ENCODE measurements at regions not wholly inside any gene's neighbourhood (a gene's known extent, or its start where the extent isn't known, plus 50 kb on each side); places are given as distances from the start of the nearest gene placed in this dataset.

DNA sequence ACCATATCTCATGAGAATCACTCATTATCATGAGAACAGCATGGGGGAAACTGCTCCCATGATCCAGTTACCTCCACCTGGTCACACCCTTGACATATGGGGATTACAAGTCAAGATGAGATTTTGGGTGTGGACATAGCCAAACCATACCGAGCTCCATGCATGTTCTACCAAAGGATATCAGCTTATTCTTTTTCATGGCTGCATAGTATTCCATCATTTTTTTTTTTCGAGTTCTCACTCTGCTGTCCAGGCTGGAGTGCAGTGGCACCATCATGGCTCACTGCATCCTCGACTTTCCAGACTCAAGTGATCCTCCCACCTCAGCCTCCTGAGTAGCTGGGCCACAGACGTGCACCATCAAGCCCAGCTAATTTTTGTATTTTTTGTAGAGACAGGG lies 668.3 kb downstream of the GATA3 start:
- no peak for DNase-seq

DNA sequence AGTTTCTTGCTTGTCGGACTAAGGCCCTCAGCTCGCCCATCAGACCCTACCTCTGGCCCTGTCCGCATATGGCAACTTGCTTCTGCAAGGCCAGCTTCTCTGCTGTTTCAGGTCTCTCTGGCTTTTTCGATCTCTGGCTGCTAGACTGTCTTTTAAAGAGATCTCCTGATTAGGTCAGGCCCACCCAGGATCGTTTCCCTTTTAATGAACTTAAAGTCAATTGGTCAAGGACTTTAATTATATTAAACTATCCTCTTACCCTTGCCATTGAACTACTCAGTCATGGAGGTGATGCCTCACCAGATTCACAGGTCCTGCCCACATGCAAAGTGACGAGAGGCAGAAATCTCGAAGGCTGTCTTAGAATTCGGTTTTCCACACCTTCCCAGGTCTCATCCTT lies 670.9 kb downstream of the GATA3 start:
- no peak for DNase-seq

DNA sequence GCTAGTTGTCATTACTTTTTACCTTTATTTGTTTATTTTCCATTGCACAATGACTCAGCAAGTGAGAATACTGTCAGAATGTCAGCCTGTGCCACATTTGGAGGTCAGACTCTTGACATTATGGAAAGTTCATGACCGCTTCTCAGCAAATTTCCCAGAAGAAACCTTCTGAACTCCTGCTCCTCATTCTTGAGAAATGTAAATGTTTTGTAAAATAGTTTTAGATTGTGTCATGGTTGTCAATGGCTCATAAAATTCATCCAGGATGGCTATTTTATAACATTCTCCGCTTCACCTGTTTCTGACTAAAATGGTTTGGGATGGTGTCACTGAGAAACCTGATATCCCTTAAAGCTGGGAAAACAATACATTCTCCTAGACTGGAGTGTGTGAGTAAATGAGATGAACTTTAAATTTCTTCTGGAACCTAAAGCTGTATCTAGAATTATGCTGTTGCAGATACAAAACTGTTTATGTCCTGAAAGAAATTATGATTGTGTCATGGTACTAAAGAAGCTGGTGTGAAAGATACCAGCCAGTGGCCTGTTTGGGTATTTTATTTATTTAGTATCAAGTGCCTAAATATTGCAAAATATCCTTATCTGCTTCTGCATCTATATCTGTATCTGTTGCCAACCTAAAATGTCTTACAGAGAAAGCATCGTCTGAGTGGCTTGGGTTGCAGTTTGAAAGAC lies 671.7 kb downstream of the GATA3 start:
- no peak for DNase-seq

DNA sequence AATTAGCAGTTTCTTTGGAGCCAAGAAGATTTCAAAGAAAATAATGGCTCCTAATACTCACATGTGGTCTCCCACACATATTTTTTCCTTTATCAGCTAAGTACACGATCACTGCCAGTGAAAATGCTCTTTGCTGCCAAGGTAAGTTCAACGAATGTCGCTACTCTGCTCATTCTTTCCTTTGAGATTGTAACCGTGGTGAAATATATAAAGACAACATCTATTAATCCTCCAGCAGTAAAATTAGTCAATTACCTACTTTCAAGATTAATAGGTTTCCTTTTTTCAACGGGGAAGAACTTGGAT lies 672.2 kb downstream of the GATA3 start:
- no peak for DNase-seq

DNA sequence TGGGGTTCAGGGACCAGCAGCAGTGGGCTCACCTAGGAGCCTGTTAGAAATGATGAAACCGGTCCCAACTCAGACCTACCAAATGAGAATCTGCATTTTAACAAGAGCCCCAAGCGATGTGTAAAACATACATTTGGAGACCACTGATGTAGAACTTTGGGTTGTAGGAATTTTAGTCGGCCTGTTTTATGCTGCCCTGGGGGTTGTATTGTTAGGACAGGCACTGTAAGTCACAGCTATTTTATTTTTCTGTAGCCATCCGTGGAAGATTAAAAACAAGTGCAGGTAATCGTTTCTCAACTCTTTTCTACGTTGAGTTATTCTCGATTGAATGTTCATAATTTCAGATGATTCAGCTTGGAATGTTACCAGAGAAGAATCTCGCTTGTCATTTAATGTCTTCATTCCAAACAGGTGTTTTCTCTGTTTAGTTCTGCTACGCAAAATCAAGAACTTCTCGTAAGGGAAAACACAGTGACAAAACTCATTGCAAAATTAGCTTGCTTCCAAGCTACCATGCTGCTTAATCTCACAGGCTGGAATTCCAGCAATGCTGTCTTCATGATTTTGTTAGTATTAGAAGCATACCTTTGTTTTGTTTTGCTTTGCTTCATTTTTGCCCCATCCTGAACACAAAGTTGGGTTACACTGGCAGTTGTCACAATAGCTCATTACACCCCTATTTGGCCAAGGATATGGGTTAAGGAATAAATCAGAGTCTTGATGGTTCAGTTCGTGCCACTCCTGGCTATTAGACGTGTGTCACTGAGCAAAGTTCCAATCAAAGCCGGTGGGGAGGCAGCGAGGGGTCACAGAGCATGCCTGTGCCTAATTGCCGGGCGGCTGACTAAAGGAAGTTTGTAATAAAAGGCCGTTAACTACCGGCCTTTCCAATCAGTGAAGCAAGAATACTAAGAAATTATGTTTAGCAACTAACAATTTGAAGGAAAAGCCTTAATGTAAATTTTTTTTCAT lies 676.9 kb downstream of the GATA3 start:
- no peak for DNase-seq

DNA sequence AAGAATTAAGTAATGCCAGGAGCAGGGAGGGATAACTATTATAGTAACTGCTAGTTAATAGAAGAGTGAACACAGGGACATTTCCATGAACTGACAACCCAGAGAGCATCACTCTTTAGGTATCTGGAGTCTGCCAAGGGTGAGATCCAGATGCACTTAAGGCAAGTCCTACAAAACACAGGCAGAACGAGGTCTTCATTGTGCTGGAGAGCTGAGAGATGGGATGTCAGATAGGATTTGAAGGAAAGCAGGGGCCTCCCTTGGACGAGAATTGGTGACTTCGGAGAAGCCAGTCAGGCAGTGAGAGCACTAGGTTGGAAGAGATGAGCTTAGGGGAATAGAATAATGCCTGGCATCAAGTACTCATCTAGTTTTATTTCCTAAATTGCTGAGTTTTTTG lies 684.5 kb downstream of the GATA3 start:
- DNase-seq = no peak

DNA sequence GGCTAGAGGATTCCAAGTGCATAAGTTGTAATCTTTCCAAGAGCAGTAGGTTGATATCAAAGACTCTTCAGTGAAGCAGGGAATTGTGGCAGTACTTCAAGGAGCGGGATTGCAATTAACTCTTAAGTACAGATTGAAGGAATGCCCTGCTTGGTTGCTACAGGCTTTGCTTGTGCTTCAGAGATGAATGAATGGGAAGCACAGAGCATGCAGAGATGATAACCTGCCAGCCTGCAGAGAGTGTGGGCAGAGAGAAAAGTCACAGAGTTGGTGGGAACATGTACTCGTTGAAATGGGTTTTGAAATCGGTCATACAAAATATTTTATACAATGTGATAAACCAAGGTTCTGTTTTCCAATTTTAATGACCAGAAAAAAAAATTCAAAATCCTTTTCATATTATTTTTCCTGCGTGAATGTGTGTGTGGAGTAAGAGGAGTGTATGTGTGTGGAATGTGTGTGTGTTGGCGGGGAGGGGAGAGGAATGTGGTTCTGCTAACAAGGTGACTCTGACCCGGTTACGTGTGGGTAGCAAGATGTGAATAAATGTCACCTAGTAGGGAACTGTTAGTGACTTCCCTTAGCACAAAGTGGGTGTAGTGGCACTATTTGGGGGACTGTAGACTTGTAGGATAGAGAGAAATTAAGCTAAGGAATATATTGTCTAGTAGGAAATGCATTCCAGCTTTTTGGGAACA lies 697.8 kb downstream of the GATA3 start:
- no peak for DNase-seq

DNA sequence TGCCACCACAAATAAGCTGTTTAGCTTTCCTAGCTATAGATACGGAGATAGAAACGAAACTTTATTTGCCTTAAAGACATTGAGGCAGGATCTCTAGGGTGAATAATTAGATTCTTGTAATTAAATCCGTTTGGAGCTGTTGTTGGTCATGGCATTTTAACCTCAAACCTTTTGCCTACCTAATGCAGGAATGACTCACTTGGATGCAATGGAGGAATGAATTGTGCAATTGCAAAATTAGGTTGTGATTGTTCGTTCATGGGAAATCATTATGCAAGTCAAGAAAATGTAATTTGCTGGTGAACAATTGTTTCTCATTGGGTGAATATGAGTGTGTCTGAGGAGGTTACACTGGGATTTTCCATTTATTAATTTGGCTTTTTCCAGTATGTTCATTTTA lies 703.5 kb downstream of the GATA3 start:
- DNase-seq = no peak

DNA sequence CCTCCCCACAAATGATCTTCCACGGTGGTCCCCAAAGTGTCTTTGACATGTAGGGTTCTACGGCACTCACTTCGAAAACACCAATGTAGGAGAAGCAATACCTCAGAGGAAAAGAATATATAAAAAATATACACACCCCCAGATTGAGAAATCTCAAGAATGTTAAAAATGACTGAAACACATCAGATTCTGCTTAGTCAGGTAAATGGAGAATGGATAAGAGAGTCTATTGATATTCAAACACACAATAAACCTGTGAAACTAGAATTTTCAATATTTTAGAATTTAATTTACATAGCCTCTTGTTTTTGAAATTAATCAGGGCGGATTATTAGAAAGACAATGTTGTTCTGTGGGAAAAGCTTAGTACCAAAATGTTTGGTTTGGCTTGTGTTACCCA lies 712.4 kb downstream of the GATA3 start:
- no peak for DNase-seq

DNA sequence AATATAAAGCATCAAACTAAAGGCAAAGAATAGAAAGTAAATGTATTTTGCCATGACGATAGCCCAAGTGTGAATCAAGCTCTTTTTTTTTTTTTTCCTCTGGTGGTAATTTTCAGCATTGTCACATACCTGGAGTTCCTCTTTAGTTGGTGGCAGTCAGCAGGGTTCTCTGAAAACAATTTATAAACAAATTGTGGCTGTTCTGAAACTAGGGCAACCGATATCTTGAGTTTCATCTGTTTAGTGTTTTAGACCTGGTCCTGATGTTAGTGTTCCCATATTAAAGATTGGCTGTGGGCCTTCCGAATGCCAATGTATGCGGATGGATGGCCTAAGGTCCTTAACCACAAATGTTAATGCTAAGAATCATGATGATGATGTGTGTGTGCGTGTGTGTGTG lies 713.1 kb downstream of the GATA3 start:
- DNase-seq = no peak

DNA sequence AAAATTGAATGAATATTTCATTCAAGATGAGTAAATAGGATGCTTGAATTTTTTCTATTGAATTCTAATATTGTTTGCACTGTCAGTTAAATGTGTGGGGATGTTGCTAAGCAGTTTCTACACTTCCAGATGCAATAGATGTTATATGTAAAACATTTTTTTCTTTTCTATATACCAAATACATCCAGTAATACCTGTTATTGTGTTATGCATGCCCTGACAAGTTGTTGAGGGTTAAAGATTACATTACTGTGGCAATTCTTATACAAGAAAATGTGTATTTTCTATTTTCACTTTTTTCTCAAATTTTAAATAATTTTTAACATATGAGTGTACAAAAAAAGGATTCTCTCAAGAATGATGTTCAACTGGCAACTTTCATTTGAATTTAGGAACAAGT lies 713.9 kb downstream of the GATA3 start:
- no peak for DNase-seq

DNA sequence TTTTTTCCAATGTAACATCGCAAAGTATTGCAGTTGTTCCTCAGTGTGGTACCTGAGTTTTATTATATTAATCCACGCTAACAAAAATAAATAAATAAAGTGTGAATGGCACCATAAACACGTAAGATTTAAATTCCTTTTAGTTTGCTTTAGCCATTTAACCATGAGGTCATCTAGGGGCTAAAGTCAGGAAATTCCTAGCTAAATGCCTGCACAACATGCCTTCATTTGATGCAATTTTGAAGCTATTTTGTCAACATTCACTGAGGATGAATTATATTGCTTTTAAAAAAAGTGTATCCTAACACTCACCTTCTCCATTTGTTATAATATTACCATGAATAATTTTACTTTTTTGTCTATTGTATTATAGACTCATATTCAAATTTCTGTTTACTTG lies 714.4 kb downstream of the GATA3 start:
- no peak for DNase-seq

DNA sequence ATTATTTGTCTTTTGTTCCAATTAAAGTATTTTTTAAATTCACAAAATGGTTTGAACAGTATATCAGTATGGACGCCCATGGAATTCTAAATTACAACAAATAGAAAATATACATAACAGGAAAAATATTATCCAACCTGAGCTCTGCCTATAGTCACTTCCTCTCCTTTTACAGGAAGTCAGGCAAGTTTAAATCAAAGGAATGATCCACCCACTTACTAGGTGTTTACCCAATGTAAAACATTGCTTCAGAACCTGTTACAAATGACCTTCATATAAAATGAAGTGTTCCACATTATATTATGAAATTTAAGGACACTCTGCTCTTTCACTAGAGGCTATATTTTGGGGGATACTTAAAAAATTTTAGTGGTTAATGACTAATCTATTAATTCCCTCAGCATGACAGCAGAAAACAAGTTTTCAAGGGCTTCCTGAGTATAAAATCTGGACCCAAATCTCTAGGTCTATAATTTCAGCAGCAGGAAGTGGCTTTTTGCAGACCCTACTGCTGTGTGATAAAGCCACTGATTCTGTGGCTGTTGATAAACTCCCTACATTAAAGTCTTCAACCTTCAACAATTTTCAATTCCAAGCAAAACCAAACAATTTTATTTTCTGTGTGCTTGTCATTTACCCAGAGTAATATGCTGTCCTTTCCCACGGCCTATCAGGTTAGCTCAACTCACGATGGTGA lies 722.6 kb downstream of the GATA3 start:
- no peak for DNase-seq

DNA sequence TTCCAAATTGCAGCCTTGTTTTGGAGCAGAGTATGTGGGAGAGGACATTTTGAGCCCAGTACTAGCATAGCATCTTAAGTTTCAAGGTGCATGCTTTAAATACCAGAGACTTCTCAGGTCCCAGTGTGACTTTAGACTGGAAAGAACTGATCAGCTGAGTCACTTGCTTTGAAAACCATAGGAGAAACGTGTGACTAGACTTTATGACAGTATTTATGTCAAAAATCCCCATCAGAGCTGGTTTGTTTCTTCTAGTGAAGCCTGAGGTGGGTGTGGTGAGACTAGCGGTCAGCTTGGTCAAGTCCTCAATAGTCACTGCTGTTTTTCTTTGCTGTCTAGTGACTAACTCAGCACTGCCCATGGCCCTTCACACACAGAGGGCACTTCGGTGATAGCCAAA lies 724.2 kb downstream of the GATA3 start:
- no peak for DNase-seq

DNA sequence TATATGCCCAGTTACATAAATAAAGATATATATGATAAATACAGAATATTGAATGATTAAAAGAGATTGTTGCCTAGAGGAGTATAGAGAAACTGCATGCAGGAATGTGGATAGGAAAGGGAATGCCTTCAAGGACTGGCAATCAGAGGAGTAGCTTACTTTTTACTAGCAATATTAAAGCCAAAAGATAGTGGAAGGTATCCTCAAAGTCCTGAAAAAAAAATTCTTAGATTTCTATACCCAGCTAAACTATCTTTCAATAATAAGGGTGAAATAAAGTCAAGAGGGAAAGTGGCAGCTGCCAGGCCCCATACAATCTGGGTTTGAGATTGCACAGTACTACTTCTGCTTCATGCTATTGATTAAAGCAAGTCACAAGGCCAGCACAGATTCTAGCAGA lies 733.2 kb downstream of the GATA3 start:
- DNase-seq = no peak

DNA sequence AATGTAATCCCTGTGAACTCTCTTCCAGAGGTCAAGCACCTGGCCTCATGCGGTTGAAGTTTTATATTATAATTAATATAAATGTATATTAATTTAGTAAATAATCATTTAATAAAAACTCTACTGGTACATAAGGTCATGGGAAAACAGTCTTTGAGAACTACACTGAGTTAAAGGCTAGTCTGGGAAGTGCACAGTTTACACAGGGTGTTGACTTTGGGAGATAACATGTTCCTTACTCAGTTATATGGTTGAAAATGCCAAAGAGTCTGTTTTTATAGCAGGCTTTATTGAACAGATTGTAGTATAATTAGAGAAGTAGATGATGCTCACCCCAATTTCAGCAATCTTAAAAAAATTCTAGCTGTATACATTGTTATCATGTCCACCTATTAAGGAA lies 735.9 kb downstream of the GATA3 start:
- DNase-seq = no peak

DNA sequence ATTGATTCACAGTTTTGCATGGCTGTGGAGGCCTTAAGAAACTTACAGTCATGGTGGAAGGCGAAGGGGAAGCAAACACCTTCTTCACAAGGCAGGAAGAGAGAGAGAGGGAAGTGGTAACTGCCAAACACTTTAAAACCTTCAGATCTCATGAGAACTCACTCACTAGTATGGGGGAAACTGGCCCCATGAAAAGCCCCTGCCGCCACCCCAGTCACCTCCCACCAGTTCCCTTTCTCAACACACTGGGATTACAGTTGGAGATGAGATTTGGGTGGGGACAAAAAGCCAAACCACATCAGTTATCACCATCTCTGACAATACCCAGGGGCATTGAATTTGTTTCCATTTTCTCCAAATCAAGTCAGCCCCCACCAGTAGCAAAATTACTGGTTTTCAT lies 740.4 kb downstream of the GATA3 start:
- DNase-seq = no peak

DNA sequence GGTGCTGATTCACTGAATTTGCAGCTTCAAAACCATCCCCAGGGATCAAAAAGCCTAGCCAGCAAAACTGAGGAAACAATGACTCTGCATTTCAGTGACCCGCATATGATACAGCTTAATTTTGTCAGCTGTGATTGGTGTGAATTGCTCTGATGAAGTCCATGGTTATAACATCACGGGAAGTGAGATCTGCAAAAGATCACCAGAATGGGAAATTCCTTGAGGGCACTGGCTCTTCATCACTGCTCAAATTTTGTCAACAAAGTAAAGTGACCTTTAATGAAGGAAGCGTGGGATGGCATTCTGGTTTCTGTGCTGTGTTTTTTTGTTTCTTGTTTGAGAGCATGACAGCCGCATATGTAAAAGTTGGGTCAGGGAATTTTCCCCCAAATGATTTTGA lies 745.9 kb downstream of the GATA3 start:
- DNase-seq = no peak

DNA sequence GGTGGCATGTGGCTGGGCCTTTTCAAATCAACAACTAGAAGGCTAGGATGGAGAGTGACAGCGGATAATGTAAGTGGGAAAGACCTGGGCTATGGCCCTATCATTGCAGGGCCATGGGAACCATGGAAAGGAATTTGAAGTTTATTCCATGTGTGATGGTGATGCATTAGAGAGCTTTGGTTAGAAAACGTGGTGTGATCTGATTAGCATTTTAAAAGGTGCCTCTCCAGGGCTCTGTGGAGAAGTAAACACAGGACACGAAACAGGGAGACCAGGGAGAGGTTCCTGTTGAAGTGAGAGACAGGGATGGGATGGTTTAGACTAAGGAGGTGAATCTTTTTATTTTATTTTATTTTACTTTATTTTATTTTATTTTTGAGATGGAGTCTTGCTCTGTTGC lies 749.5 kb downstream of the GATA3 start:
- DNase-seq = no peak

DNA sequence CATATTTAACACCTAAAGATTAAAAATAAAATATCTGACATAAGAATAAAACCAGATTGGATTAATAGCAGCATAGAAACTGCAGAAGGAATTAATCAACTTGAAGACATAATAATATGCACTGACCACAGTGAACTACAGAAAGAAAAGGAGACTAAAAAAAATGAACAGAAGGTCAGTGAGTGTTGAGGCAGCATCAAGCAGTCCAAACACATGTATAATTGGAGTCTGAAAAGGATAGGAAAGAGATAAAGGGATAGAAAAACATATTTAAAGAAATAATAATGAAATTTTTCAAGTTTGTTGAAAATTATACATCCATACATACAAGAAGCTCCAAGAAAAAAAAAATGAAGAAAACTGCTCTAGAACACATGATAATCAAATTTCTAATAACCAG lies 756.2 kb downstream of the GATA3 start:
- no peak for DNase-seq

DNA sequence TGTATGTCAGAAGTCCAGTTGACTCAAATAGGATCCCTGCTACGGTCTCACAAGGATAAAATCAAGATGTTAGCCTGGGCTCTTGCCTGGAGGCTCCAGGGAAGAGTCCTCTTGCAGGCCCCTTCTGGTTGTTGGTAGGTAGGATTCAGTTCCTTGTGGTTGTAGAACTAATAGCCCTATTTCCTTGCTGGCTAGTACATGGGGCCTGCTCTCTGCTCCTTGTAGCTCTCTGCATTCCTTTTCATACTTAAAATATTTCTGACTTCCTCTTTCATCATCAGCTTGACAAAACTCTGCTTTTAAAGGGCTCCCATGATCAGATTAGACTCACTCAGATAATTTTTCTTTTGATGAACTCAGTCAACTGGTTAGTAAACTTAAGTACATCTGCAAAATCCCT lies 756.7 kb downstream of the GATA3 start:
- DNase-seq = no peak

DNA sequence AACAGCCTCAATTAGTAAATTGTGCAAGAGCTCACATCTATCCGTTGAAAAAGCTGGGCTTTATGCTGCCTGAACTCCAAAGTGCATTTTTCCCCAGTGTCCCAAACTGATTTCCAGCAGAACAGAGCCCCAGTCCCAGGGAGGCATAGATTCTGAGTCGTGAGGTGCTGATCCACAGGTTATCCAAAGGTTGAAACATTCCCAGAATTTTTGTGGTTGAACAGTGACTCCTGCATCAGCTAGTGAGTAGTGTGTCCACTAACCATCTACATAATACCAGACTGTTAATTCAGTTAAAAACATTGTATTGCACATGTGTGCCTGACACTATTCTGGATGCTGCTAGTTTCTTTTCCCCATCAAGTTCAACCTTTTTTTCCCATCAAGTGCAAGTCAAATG lies 761.5 kb downstream of the GATA3 start:
- DNase-seq = no peak

DNA sequence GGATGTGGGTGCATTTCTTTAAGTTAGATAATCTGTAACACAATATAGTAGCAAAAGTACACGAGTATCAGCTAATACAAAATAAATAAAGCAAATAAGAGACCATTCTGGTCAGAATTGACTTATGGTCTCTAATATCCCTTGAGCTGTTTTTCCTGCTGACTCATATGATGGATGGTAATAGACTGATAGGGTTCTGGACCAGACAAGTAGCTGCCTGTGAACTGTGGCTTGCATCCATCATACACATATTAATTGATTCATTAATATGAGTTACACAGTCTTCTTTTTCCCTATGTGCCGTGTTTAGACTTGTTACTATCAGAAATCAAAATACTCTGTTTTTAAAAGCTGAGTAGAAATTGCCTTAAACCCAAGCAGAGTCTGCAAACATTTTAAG lies 762.8 kb downstream of the GATA3 start:
- DNase-seq = no peak
